ENCODE measurements at regions not wholly inside any gene's neighbourhood (a gene's known extent, or its start where the extent isn't known, plus 50 kb on each side); places are given as distances from the start of the nearest gene placed in this dataset.
"Not testable (repeated sequence)": the region's sequence is repeated elsewhere in the genome, so short reads cannot be mapped to it uniquely, and the experiment has no call there.

DNA sequence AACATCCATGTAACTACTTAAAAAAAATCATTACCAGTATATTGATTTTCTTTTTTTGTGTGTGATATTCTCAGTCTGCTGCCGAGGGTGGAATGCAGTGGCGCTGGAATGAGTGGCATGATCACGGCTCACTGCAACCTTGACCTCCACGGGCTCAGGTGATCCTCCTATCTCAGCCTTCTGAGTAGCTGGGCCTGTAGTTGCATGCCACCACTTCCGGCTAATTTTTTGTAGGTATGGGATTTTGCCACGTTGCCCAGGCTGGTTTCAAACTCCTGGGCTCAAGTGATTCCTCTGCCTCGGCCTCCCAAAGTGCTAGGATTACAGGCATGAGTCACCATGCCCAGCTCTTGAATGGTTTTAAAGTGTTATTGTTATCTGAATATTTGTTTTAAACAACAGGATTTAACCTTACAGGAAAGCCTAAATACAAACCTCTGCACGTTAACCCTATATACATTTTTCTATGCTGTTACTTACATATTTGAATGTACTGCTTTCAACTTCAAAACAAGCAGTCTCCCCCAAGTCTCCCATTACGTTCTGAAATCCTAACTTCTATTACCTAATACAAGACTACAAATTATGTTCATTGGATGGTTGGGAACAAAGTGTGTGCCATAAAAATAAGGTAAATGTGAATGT, 61.7 kb downstream of the KPNA2 start:
- Histone ChIP-seq H3K9me3 (ENCODE audit: insufficient read depth, low read depth, low read length) (peaks cover 2% of the 10 kb centered on the region), H2BK12ac (ENCODE audit: low read length) (no peak overlapping the region), H3K79me2 (ENCODE audit: control insufficient read depth, insufficient read depth, low read length, poor library complexity) (peaks cover 5% of the 10 kb centered on the region), H2BK5ac (ENCODE audit: low read depth, low read length, poor library complexity) (no peak overlapping the region), H3K9ac (ENCODE audit: low read length) (no peak overlapping the region), H3K79me1 (ENCODE audit: low read length) (peaks cover 5% of the 10 kb centered on the region), H3K4me1 (ENCODE audit: control insufficient read depth in 1 of 2, insufficient read depth in 2 of 2, low read length in 2 of 2) (peaks cover 0 to 4% of the 10 kb centered on the region in 2 experiments), H3K27me3 (ENCODE audit: insufficient read depth, low read length) (no peaks in the 10 kb centered on the region), H4K8ac (ENCODE audit: low read depth, low read length) (no peak overlapping the region), H3K4me2 (ENCODE audit: low read length) (no peak overlapping the region), H2AK5ac (ENCODE audit: low read length) (no peak overlapping the region), H3K27ac (ENCODE audit: low read depth, low read length) (no peak overlapping the region), H4K91ac (ENCODE audit: low read depth, low read length) (no peak overlapping the region), H3K23ac (ENCODE audit: low read length) (no peak overlapping the region), H2AFZ (ENCODE audit: insufficient read depth, low read length, poor library complexity) (no peak overlapping the region), H3K18ac (ENCODE audit: low read length) (no peak overlapping the region), H4K12ac (ENCODE audit: low read depth, low read length) (no peak overlapping the region), H3K14ac (ENCODE audit: low read length) (no peak overlapping the region), H3K4me3 (ENCODE audit: low read depth, low read length) (no peak overlapping the region), H2BK120ac (ENCODE audit: insufficient read depth, low read length, poor library complexity) (no peak overlapping the region), H3K4ac (ENCODE audit: low read depth, low read length) (no peak overlapping the region), H3K36me3 (ENCODE audit: control insufficient read depth in 1 of 2, insufficient read depth in 2 of 2, low read length in 2 of 2) (no peaks in the 10 kb centered on the region)
- no CpG with 5 or more reads among the region's 9 CpGs for WGBS (ENCODE audit: extremely low coverage, insufficient coverage, insufficient read length)
- DNase-seq: peak; percentile 53 to 77

DNA sequence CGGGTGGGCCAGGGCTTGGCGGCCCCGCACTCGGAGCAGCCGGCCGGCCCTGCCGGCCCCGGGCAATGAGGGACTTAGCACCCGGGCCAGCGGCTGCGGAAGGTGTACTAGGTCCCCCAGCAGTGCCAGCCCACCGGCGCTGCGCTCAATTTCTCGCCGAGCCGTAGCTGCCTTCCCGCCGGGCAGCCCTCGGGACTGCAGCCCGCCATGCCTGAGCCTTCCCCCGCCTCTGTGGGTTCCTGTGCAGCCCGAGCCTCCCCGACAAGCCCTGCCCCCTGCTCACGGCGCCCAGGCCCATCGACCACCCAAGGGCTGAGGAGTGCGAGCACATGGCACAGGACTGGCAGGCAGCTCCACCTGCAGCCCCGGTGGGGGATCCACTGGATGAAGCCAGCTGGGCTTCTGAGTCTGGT, 63.8 kb downstream of the KPNA2 start:
- H3K4me3 ChIP-seq (ENCODE audit: low read depth, low read length); H3K27ac ChIP-seq (ENCODE audit: low read depth, low read length); H3K9me3 ChIP-seq (ENCODE audit: insufficient read depth, low read depth, low read length); H2AFZ ChIP-seq (ENCODE audit: insufficient read depth, low read length, poor library complexity); H3K27me3 ChIP-seq (ENCODE audit: insufficient read depth, low read length); H3K18ac ChIP-seq (ENCODE audit: low read length); H2BK120ac ChIP-seq (ENCODE audit: insufficient read depth, low read length, poor library complexity); H4K12ac ChIP-seq (ENCODE audit: low read depth, low read length); H3K4me1 ChIP-seq (ENCODE audit: control insufficient read depth in 1 of 2, insufficient read depth in 2 of 2, low read length in 2 of 2); H3K36me3 ChIP-seq (ENCODE audit: control insufficient read depth in 1 of 2, insufficient read depth in 2 of 2, low read length in 2 of 2); DNase-seq; H3K4ac ChIP-seq (ENCODE audit: low read depth, low read length); H2BK12ac ChIP-seq (ENCODE audit: low read length); H3K4me2 ChIP-seq (ENCODE audit: low read length); H4K8ac ChIP-seq (ENCODE audit: low read depth, low read length); H3K79me2 ChIP-seq (ENCODE audit: control insufficient read depth, insufficient read depth, low read length, poor library complexity); H3K79me1 ChIP-seq (ENCODE audit: low read length); H3K23ac ChIP-seq (ENCODE audit: low read length); H4K91ac ChIP-seq (ENCODE audit: low read depth, low read length); H3K9ac ChIP-seq (ENCODE audit: low read length); H2BK5ac ChIP-seq (ENCODE audit: low read depth, low read length, poor library complexity); H3K14ac ChIP-seq (ENCODE audit: low read length); H2AK5ac ChIP-seq (ENCODE audit: low read length): not testable (repeated sequence)
- WGBS (ENCODE audit: extremely low coverage, insufficient coverage, insufficient read length): no CpG with 5 or more reads among the region's 29 CpGs

DNA sequence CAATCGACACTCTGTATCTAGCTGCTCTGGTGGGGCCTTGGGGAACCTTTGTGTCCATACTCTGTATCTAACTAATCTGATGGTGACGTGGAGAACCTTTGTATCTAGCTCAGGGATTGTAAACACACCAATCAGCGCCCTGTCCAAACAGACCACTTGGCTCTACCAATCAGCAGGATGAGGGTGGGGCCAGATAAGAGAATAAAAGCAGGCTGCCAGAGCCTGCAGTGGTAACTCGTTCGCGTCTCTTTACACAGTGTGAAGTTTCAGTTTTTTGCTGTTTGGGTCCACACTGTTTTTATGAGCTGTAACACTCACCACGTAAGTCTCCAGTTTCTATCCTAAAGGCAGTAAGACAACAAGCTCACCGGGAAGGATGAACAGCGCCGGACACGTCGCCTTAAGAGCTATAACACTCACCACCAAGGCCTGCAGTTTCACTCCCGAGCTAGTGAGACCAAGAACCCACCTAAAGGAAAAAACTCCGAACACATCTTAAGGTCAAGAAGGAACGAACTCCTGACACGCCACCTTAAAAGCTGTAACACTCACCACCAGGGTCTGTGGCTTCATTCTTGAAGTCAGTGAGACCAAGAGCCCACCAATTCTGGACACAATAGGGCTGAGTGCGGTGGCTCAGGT, 64.6 kb downstream of the KPNA2 start:
- Histone ChIP-seq H2BK12ac (ENCODE audit: low read length) (no peak overlapping the region), H3K36me3 (ENCODE audit: control insufficient read depth in 1 of 2, insufficient read depth in 2 of 2, low read length in 2 of 2) (no peaks in the 10 kb centered on the region), H3K27me3 (ENCODE audit: insufficient read depth, low read length) (no peaks in the 10 kb centered on the region), H2BK120ac (ENCODE audit: insufficient read depth, low read length, poor library complexity) (no peak overlapping the region), H3K27ac (ENCODE audit: low read depth, low read length) (no peak overlapping the region), H3K79me2 (ENCODE audit: control insufficient read depth, insufficient read depth, low read length, poor library complexity) (peaks cover 5% of the 10 kb centered on the region), H2AK5ac (ENCODE audit: low read length) (no peak overlapping the region), H2BK5ac (ENCODE audit: low read depth, low read length, poor library complexity) (no peak overlapping the region), H3K9me3 (ENCODE audit: insufficient read depth, low read depth, low read length) (peaks cover 2% of the 10 kb centered on the region), H3K23ac (ENCODE audit: low read length) (no peak overlapping the region), H3K9ac (ENCODE audit: low read length) (no peak overlapping the region), H3K14ac (ENCODE audit: low read length) (no peak overlapping the region), H3K4me1 (ENCODE audit: control insufficient read depth in 1 of 2, insufficient read depth in 2 of 2, low read length in 2 of 2) (peaks cover 0 to 5% of the 10 kb centered on the region in 2 experiments), H3K79me1 (ENCODE audit: low read length) (peaks cover 5% of the 10 kb centered on the region), H3K18ac (ENCODE audit: low read length) (no peak overlapping the region), H4K91ac (ENCODE audit: low read depth, low read length) (no peak overlapping the region), H4K8ac (ENCODE audit: low read depth, low read length) (no peak overlapping the region), H3K4me3 (ENCODE audit: low read depth, low read length) (no peak overlapping the region), H3K4me2 (ENCODE audit: low read length) (no peak overlapping the region), H4K12ac (ENCODE audit: low read depth, low read length) (no peak overlapping the region), H3K4ac (ENCODE audit: low read depth, low read length) (no peak overlapping the region), H2AFZ (ENCODE audit: insufficient read depth, low read length, poor library complexity) (no peak overlapping the region)
- no peak for DNase-seq
- WGBS (ENCODE audit: extremely low coverage, insufficient coverage, insufficient read length): no CpG with 5 or more reads among the region's 17 CpGs

DNA sequence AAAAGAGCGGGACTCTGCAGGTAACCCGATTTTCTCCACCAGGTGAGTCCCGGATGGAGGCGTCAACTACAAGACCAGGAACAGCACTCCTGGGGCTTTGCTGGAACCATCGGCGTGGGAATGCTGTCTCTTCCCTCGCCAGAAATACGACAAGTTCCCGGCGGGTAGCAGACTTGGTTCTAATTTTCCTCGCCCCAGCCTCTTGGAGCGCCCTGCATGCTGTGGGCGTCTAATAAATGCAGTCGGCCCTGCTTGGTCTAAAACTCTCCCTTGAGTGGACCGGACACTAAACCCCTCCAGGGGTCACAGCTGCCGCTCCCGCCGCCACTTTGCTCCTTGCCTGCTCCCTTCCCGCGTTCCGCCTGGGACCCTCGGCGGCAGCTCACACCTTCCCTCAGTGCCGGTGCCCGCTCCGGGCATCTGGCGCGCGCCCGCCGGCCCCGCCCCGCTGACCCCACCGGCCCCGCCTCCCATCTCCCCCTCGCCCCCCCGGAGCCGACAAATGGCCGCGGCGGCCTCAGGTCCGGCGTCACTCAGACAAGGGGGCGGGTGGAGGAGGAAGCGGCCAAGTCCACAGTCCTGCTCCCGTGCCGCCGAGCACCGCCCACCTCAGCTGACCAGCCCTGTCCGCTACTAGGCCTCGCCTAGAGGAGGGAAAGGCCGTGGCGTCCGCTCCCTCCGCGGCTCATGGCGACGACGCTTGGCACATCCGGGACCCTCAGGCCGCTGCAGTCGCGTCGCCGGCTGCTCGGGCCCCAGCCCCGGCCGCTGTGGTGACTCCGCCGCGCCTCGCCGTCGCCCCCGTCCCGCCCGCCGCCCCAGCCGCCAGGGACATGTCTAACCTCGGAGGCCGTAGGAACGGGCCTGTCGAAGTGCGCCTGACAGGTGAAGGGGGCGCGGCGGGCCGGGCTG, 65.8 kb downstream of the KPNA2 start:
- Histone ChIP-seq H4K8ac (ENCODE audit: low read depth, low read length) (peak overlapping the region; percentile 84), H2BK120ac (ENCODE audit: insufficient read depth, low read length, poor library complexity) (peak overlapping the region; percentile 58)

More for the DNA sequence above, 65.8 kb downstream of the KPNA2 start:
- Histone ChIP-seq H3K4me2 (ENCODE audit: low read length) (peak overlapping the region; percentile 96), H3K27ac (ENCODE audit: low read depth, low read length) (no peak overlapping the region), H2AK5ac (ENCODE audit: low read length) (no peak overlapping the region), H2BK5ac (ENCODE audit: low read depth, low read length, poor library complexity) (no peak overlapping the region), H3K14ac (ENCODE audit: low read length) (peak overlapping the region; percentile 68), H3K79me1 (ENCODE audit: low read length) (peaks cover 5% of the 10 kb centered on the region), H3K23ac (ENCODE audit: low read length) (no peak overlapping the region), H2AFZ (ENCODE audit: insufficient read depth, low read length, poor library complexity) (peak overlapping the region; percentile 96), H3K79me2 (ENCODE audit: control insufficient read depth, insufficient read depth, low read length, poor library complexity) (peaks cover 5% of the 10 kb centered on the region), H3K4me3 (ENCODE audit: low read depth, low read length) (peak overlapping the region; percentile 89), H3K9me3 (ENCODE audit: insufficient read depth, low read depth, low read length) (no peaks in the 10 kb centered on the region), H2BK12ac (ENCODE audit: low read length) (no peak overlapping the region), H3K4me1 (ENCODE audit: control insufficient read depth in 1 of 2, insufficient read depth in 2 of 2, low read length in 2 of 2) (peaks cover 0 to 5% of the 10 kb centered on the region in 2 experiments), H3K36me3 (ENCODE audit: control insufficient read depth in 1 of 2, insufficient read depth in 2 of 2, low read length in 2 of 2) (no peaks in the 10 kb centered on the region), H3K27me3 (ENCODE audit: insufficient read depth, low read length) (no peaks in the 10 kb centered on the region), H3K9ac (ENCODE audit: low read length) (peak overlapping the region; percentile 51), H4K91ac (ENCODE audit: low read depth, low read length) (peak overlapping the region; percentile 89), H4K12ac (ENCODE audit: low read depth, low read length) (peak overlapping the region; percentile 71), H3K18ac (ENCODE audit: low read length) (peak overlapping the region; percentile 58), H3K4ac (ENCODE audit: low read depth, low read length) (peak overlapping the region; percentile 76)
- WGBS (ENCODE audit: extremely low coverage, insufficient coverage, insufficient read length): no CpG with 5 or more reads among the region's 88 CpGs
- peak; percentile 94 to 95 for DNase-seq
